H1 (cell line): ENCODE measurements at regions not wholly inside any gene's neighbourhood (a gene's known extent, or its start where the extent isn't known, plus 50 kb on each side); places are given as distances from the start of the nearest gene placed in this dataset.
"Not testable (repeated sequence)": the region's sequence is repeated elsewhere in the genome, so short reads cannot be mapped to it uniquely, and the experiment has no call there.

Source experiments
- CTCF ChIA-PET: fragments of 300-600 bp; sonication (Branson Sonifier 250); formaldehyde crosslinking; loops from one replicate; lab custom pipeline; 2021; ENCODE audit not compliant: partially characterized antibody; lab: Charles Lee
- POLR2A ChIA-PET: fragments of 300-600 bp; sonication (Branson Sonifier 250); formaldehyde crosslinking; loops from one replicate; lab custom pipeline; 2021; ENCODE audit warnings: inconsistent platforms; ENCODE audit not compliant: partially characterized antibody; lab: Charles Lee
- DNase-seq, 2 experiments: peaks; one replicate each; pipeline versions ENCODE4 v3.0.0 to v3.0.0-alpha.2; 2010 to 2022; ENCODE audit warnings: low spot score in 2 of 2, low read depth in 1 of 2, mixed read lengths in 1 of 2
- FAIRE-seq: peaks from 2 replicates; lab custom pipeline; 2011; peaks lifted over from hg19 to GRCh38; lab: Jason Lieb, UNC
- H2AFZ ChIP-seq: 2 replicates; pipeline ENCODE4 v1.8.1; 2012; ENCODE audit warnings: low read length, inconsistent platforms
- H2AK5ac ChIP-seq: 2 replicates; pipeline ENCODE4 v1.6.1; 2013; ENCODE audit warnings: low read depth, low read length
- H2BK120ac ChIP-seq: replicated peaks from 2 replicates; pipeline ENCODE3; 2013; ENCODE audit warnings: low read depth, low read length, inconsistent platforms
- H2BK12ac ChIP-seq: 2 replicates; pipeline ENCODE4 v1.6.1; 2013; ENCODE audit warnings: low read depth, low read length
- H2BK15ac ChIP-seq: 2 replicates; pipeline ENCODE4 v1.6.1; 2013; ENCODE audit warnings: low read length
- H2BK20ac ChIP-seq: 2 replicates; pipeline ENCODE4 v1.6.1; 2013; ENCODE audit warnings: low read length
- H2BK5ac ChIP-seq: 2 replicates; pipeline ENCODE4 v1.6.1; 2013; ENCODE audit warnings: low read depth, low read length
- H3K14ac ChIP-seq: 2 replicates; pipeline ENCODE4 v1.6.1; 2013; ENCODE audit warnings: inconsistent platforms; ENCODE audit not compliant: insufficient read length
- H3K18ac ChIP-seq: 2 replicates; pipeline ENCODE4 v1.6.1; 2013; ENCODE audit warnings: low read length; ENCODE audit errors: extremely low read depth
- H3K23ac ChIP-seq: 2 replicates; pipeline ENCODE4 v1.6.1; 2013; ENCODE audit warnings: inconsistent platforms; ENCODE audit not compliant: insufficient read length
- H3K23me2 ChIP-seq: 2 replicates; pipeline ENCODE4 v1.6.1; 2013; ENCODE audit warnings: low read depth, low read length
- H3K27ac ChIP-seq: 2 replicates; pipeline ENCODE4 v1.6.1; 2011; ENCODE audit warnings: low read depth, low read length, inconsistent platforms
- H3K27me3 ChIP-seq, 4 experiments: replicated peaks in 1 of 4; 1 replicate in 1 of 4; 2 replicates in 3 of 4; pipeline versions ENCODE4 v1.6.1 to v1.8.1; 2011 to 2013; ENCODE audit warnings: low read length in 3 of 4, mild to moderate bottlenecking in 3 of 4, inconsistent platforms in 2 of 4, mixed read lengths in 2 of 4, moderate library complexity in 1 of 4; ENCODE audit not compliant: control insufficient read depth in 3 of 4, insufficient read depth in 3 of 4; ENCODE audit errors: extremely low read depth in 1 of 4
- H3K36me3 ChIP-seq, 4 experiments: 2 replicates each; pipeline versions ENCODE4 v1.6.1 to v1.8.1; 2011 to 2013; ENCODE audit warnings: mild to moderate bottlenecking in 4 of 4, low read length in 3 of 4, moderate library complexity in 2 of 4, control low read depth in 1 of 4, inconsistent platforms in 1 of 4; ENCODE audit not compliant: insufficient read depth in 4 of 4, control insufficient read depth in 2 of 4
- H3K4ac ChIP-seq: replicated peaks from 2 replicates; pipeline ENCODE3; 2013; ENCODE audit warnings: low read length, low read depth, mixed read lengths, inconsistent platforms; ENCODE audit not compliant: insufficient read length
- H3K4me1 ChIP-seq, 4 experiments: replicated peaks in 1 of 4; 1 replicate in 1 of 4; 2 replicates in 3 of 4; pipeline versions ENCODE4 v1.6.1 to v1.8.1; 2011 to 2013; ENCODE audit warnings: low read length in 3 of 4, inconsistent platforms in 2 of 4, mixed read lengths in 1 of 4; ENCODE audit not compliant: insufficient read depth in 4 of 4, control insufficient read depth in 3 of 4
- H3K4me2 ChIP-seq, 2 experiments: 2 replicates each; pipeline versions ENCODE4 v1.6.1 to v1.8.1; 2011 to 2013; ENCODE audit warnings: low read depth in 2 of 2, low read length in 2 of 2, control low read depth in 1 of 2, inconsistent platforms in 1 of 2, mild to moderate bottlenecking in 1 of 2; ENCODE audit not compliant: insufficient read depth in 1 of 2
- H3K4me3 ChIP-seq, 4 experiments: fragments of 200-600, 300-600 bp in 1 of 4; sonication (generic), shearing (Covaris generic), sonication (Bioruptor Twin) in 1 of 4; 2 replicates each; pipeline versions ENCODE4 v1.5.1 to v1.8.1; 2011 to 2016; ENCODE audit warnings: low read length in 4 of 4, low read depth in 3 of 4, control low read depth in 2 of 4, inconsistent platforms in 2 of 4, mild to moderate bottlenecking in 2 of 4, mixed read lengths in 1 of 4, moderate library complexity in 1 of 4; ENCODE audit not compliant: insufficient read depth in 2 of 4; ENCODE audit errors: extremely low read depth in 1 of 4
- H3K56ac ChIP-seq: replicated peaks from 2 replicates; pipeline ENCODE3; 2013; ENCODE audit warnings: low read depth, mild to moderate bottlenecking, mixed read lengths, low read length, inconsistent platforms; ENCODE audit not compliant: insufficient read length
- H3K79me1 ChIP-seq: 2 replicates; pipeline ENCODE4 v1.6.1; 2013; ENCODE audit warnings: low read depth, low read length, control low read depth
- H3K79me2 ChIP-seq, 2 experiments: 2 replicates each; pipeline versions ENCODE4 v1.6.1 to v1.8.1; 2012 to 2013; ENCODE audit warnings: low read length in 2 of 2, mild to moderate bottlenecking in 2 of 2, inconsistent platforms in 1 of 2; ENCODE audit not compliant: insufficient read depth in 2 of 2, control insufficient read depth in 1 of 2
- H3K9ac ChIP-seq, 4 experiments: replicated peaks in 1 of 4; 1 replicate in 1 of 4; 2 replicates in 3 of 4; pipeline versions ENCODE4 v1.6.1 to v1.8.1; 2011 to 2013; ENCODE audit warnings: low read depth in 3 of 4, low read length in 3 of 4, control low read depth in 2 of 4, mild to moderate bottlenecking in 2 of 4, moderate library complexity in 2 of 4, inconsistent platforms in 1 of 4; ENCODE audit errors: extremely low read depth in 1 of 4
- H3K9me3 ChIP-seq, 2 experiments: 2 replicates each; pipeline versions ENCODE4 v1.6.1 to v1.8.1; 2012 to 2013; ENCODE audit warnings: mild to moderate bottlenecking in 2 of 2, moderate library complexity in 2 of 2, control low read depth in 1 of 2, inconsistent platforms in 1 of 2, low read depth in 1 of 2, low read length in 1 of 2, mixed read lengths in 1 of 2; ENCODE audit not compliant: insufficient read depth in 2 of 2
- H4K20me1 ChIP-seq, 2 experiments: replicated peaks in 1 of 2; 2 replicates each; pipeline versions ENCODE3 to v1.8.1; 2011 to 2013; ENCODE audit warnings: inconsistent platforms in 2 of 2, low read length in 2 of 2, mild to moderate bottlenecking in 1 of 2; ENCODE audit not compliant: insufficient read depth in 2 of 2, control insufficient read depth in 1 of 2
- H4K5ac ChIP-seq: 2 replicates; pipeline ENCODE4 v1.6.1; 2013; ENCODE audit warnings: low read length, low read depth, mixed read lengths, inconsistent platforms; ENCODE audit not compliant: insufficient read length
- H4K8ac ChIP-seq: 2 replicates; pipeline ENCODE4 v1.8.0; 2013; ENCODE audit warnings: mild to moderate bottlenecking, moderate library complexity, low read length, inconsistent platforms; ENCODE audit not compliant: insufficient read depth; ENCODE audit errors: extremely low read depth
- H4K91ac ChIP-seq: replicated peaks from 2 replicates; pipeline ENCODE3; 2013; ENCODE audit warnings: low read length, mixed read lengths, inconsistent platforms; ENCODE audit not compliant: insufficient read length
- WGBS, 2 experiments: shearing (Covaris generic) in 1 of 2; methylation state at CpG; one replicate each; pipeline versions ENCODE4 v1.1.6 to v1.1.7; 2013 to 2015; ENCODE audit warnings: low lambda C conversion rate in 2 of 2, mixed read lengths in 2 of 2, inconsistent platforms in 1 of 2, low coverage in 1 of 2, missing lambda C conversion rate in 1 of 2; ENCODE audit not compliant: insufficient replicate concordance in 2 of 2, insufficient coverage in 1 of 2, insufficient read length in 1 of 2; ENCODE audit errors: extremely low coverage in 1 of 2, missing lambda C conversion rate in 1 of 2; 5-methylcytosine and 5-hydroxymethylcytosine counted together

DNA sequence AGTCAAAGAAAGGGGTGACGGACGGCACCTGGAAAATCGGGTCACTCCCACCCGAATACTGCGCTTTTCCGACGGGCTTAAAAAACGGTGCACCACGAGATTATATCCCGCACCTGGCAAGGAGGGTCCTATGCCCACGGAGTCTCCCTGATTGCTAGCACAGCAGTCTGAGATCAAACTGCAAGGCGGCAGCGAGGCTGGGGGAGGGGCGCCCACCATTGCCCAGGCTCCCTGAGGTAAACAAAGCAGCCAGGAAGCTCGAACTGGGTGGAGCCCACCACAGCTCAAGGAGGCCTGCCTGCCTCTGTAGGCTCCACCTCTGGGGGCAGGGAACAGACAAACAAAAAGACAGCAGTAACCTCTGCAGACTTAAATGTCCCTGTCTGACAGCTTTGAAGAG, 335.7 kb downstream of the SEC16B start:
- H3K4ac ChIP-seq, POLR2A ChIA-PET, H3K27ac ChIP-seq, H4K91ac ChIP-seq, H2BK15ac ChIP-seq, H3K79me1 ChIP-seq, H4K20me1 ChIP-seq, H3K4me1 ChIP-seq, H2BK120ac ChIP-seq, H2AK5ac ChIP-seq, H3K18ac ChIP-seq, H3K4me2 ChIP-seq, H3K27me3 ChIP-seq, H3K23ac ChIP-seq, FAIRE-seq, H2BK20ac ChIP-seq, CTCF ChIA-PET, H3K23me2 ChIP-seq, H3K4me3 ChIP-seq, H4K8ac ChIP-seq, H2BK5ac ChIP-seq, H3K36me3 ChIP-seq, H4K5ac ChIP-seq, H3K9me3 ChIP-seq, H2BK12ac ChIP-seq, H3K14ac ChIP-seq, H2AFZ ChIP-seq, H3K9ac ChIP-seq, H3K79me2 ChIP-seq, H3K56ac ChIP-seq: not testable (repeated sequence)
- WGBS, 2 experiments = 65% methylated on average over 7 of the region's 15 CpGs; no CpG with 5 or more reads in 1 of the 2 experiments
- DNase-seq = peak in 1 of 2 experiments; percentile 62
